Trophoblast cell (in vitro differentiated cells and primary cell): ENCODE measurements at regions not wholly inside any gene's neighbourhood (a gene's known extent, or its start where the extent isn't known, plus 50 kb on each side); places are given as distances from the start of the nearest gene placed in this dataset.

ENCODE experiments used
- DNase-seq, 2 donors: peaks; one replicate each; pipeline ENCODE4 v3.0.0-alpha.2; 2016
- H2AFZ ChIP-seq: 2 replicates; pipeline ENCODE4 v1.6.1; 2013; ENCODE audit warnings: low read length, moderate library complexity, mild to moderate bottlenecking; ENCODE audit not compliant: insufficient read depth, poor library complexity
- H2AK5ac ChIP-seq: 2 replicates; pipeline ENCODE4 v1.6.1; 2013; ENCODE audit warnings: mild to moderate bottlenecking, low read length
- H2BK120ac ChIP-seq: 2 replicates; pipeline ENCODE4 v1.6.1; 2013; ENCODE audit warnings: low read length, mild to moderate bottlenecking, moderate library complexity; ENCODE audit not compliant: insufficient read depth, poor library complexity
- H2BK12ac ChIP-seq: 2 replicates; pipeline ENCODE4 v1.6.1; 2013; ENCODE audit warnings: mild to moderate bottlenecking, low read length, moderate library complexity
- H2BK5ac ChIP-seq: 2 replicates; pipeline ENCODE4 v1.6.1; 2013; ENCODE audit warnings: low read length, low read depth, moderate library complexity, mild to moderate bottlenecking; ENCODE audit not compliant: poor library complexity
- H3K14ac ChIP-seq: 2 replicates; pipeline ENCODE4 v1.6.1; 2013; ENCODE audit warnings: mild to moderate bottlenecking, low read length
- H3K18ac ChIP-seq: 2 replicates; pipeline ENCODE4 v1.6.1; 2013; ENCODE audit warnings: mild to moderate bottlenecking, low read length
- H3K23ac ChIP-seq: 2 replicates; pipeline ENCODE4 v1.6.1; 2013; ENCODE audit warnings: low read length
- H3K27ac ChIP-seq: 2 replicates; pipeline ENCODE4 v1.5.1; 2013; ENCODE audit warnings: low read depth, mild to moderate bottlenecking, inconsistent platforms, low read length, moderate library complexity
- H3K27me3 ChIP-seq: 2 replicates; pipeline ENCODE4 v1.6.1; 2013; ENCODE audit warnings: inconsistent platforms, mild to moderate bottlenecking, low read length, moderate library complexity; ENCODE audit not compliant: insufficient read depth
- H3K36me3 ChIP-seq, 2 experiments: 1 replicate in 1 of 2; 2 replicates in 1 of 2; pipeline ENCODE4 v1.6.1; 2013; ENCODE audit warnings: low read length in 2 of 2, mild to moderate bottlenecking in 2 of 2, moderate library complexity in 1 of 2; ENCODE audit not compliant: insufficient read depth in 2 of 2, control insufficient read depth in 1 of 2
- H3K4ac ChIP-seq: 2 replicates; pipeline ENCODE4 v1.6.1; 2013; ENCODE audit warnings: low read depth, mild to moderate bottlenecking, low read length, moderate library complexity
- H3K4me1 ChIP-seq, 2 experiments: 1 replicate in 1 of 2; 2 replicates in 1 of 2; pipeline ENCODE4 v1.6.1; 2013; ENCODE audit warnings: low read length in 2 of 2, mild to moderate bottlenecking in 2 of 2, moderate library complexity in 1 of 2; ENCODE audit not compliant: insufficient read depth in 2 of 2, control insufficient read depth in 1 of 2
- H3K4me2 ChIP-seq: 2 replicates; pipeline ENCODE4 v1.6.1; 2013; ENCODE audit warnings: inconsistent platforms, mild to moderate bottlenecking, low read length, moderate library complexity
- H3K4me3 ChIP-seq: 2 replicates; pipeline ENCODE4 v1.5.1; 2013; ENCODE audit warnings: mild to moderate bottlenecking, low read depth, low read length, inconsistent platforms
- H3K79me1 ChIP-seq: one replicate; pipeline ENCODE4 v1.6.1; 2013; ENCODE audit warnings: low read length
- H3K79me2 ChIP-seq: 2 replicates; pipeline ENCODE4 v1.6.1; 2013; ENCODE audit warnings: low read length, mild to moderate bottlenecking; ENCODE audit not compliant: control insufficient read depth, insufficient read depth, poor library complexity
- H3K9ac ChIP-seq: 2 replicates; pipeline ENCODE4 v1.6.1; 2013; ENCODE audit warnings: mild to moderate bottlenecking, low read length
- H3K9me3 ChIP-seq: 2 replicates; pipeline ENCODE4 v1.6.1; 2013; ENCODE audit warnings: low read depth, mild to moderate bottlenecking, control low read depth, inconsistent platforms, low read length; ENCODE audit not compliant: insufficient read depth
- H4K12ac ChIP-seq: 2 replicates; pipeline ENCODE4 v1.6.1; 2013; ENCODE audit warnings: low read depth, mild to moderate bottlenecking, low read length, moderate library complexity
- H4K8ac ChIP-seq: 2 replicates; pipeline ENCODE4 v1.6.1; 2013; ENCODE audit warnings: low read depth, mild to moderate bottlenecking, low read length, moderate library complexity
- H4K91ac ChIP-seq: one replicate; pipeline ENCODE4 v1.6.1; 2013; ENCODE audit warnings: low read depth, mild to moderate bottlenecking, low read length, moderate library complexity
- WGBS: extraction: QIAGEN DNeasy Blood & Tissue Kit; methylation state at CpG from one replicate; pipeline ENCODE4 v1.1.7; 2013; ENCODE audit warnings: missing lambda C conversion rate; ENCODE audit not compliant: insufficient read length, insufficient coverage; ENCODE audit errors: extremely low coverage; 5-methylcytosine and 5-hydroxymethylcytosine counted together

- Histone ChIP-seq H3K79me1 (no peaks in the 10 kb centered on the region), H3K4me2 (no peak overlapping the region), H2BK12ac (no peak overlapping the region), H3K4me3 (no peak overlapping the region), H3K36me3 (no peaks in the 10 kb centered on the region), H4K8ac (no peak overlapping the region), H2AK5ac (no peak overlapping the region), H4K91ac (no peak overlapping the region), H3K18ac (no peak overlapping the region), H3K27ac (no peak overlapping the region), H3K9me3 (peaks cover 5% of the 10 kb centered on the region), H3K27me3 (no peaks in the 10 kb centered on the region), H3K79me2 (no peaks in the 10 kb centered on the region), H3K4me1 (no peaks in the 10 kb centered on the region), H3K9ac (no peak overlapping the region), H2BK5ac (no peak overlapping the region), H2AFZ (no peak overlapping the region), H3K14ac (no peak overlapping the region), H2BK120ac (no peak overlapping the region), H3K4ac (no peak overlapping the region), H3K23ac (no peak overlapping the region), H4K12ac (no peak overlapping the region)
- WGBS, result no CpG with 5 or more reads among the region's 5 CpGs
- DNase-seq, result peak in 1 of 2 donors; percentile 2
These were observed 197.1 kb downstream of the MED10 start for GRCh38 chr5:6181147-6181729.

DNA sequence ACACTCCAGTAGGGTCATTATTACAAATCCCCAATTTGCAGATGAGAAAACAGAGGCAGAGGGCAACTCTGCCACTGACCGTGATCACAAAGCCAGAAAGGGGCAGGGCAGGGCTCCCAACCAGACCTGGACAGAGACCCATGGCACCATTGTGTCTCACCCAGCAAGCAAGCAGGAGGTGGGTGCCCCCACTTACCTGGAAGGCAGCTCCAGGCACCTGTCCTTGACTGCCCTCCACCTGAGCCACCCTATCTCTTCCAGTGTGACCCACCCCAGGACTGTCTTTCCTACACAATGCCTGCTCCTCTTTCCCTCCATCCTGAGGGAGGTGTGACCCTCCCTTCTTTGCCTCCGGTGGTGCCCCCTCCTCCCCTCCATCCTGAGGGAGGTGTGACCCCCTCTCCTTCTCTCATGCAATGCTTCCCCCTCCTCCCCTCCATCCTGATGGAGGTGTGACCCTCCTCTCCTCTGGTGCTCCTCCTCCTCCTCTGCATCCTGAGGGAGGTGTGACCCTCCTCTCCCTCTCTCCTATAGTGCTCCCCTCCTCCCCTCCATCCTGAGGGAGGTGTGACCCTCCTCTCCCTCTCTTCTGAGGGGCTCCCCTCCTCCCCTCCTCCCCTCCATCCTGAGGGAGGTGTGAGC lies 198.0 kb downstream of the MED10 start:
- Histone ChIP-seq H3K4ac (no peak overlapping the region), H2AFZ (no peak overlapping the region), H3K4me2 (no peak overlapping the region), H3K14ac (no peak overlapping the region), H4K8ac (no peak overlapping the region), H3K9ac (no peak overlapping the region), H3K4me1 (no peaks in the 10 kb centered on the region), H4K91ac (no peak overlapping the region), H2BK120ac (no peak overlapping the region), H2BK12ac (no peak overlapping the region), H3K79me2 (no peaks in the 10 kb centered on the region), H4K12ac (no peak overlapping the region), H3K4me3 (peak overlapping the region; percentile 5), H3K27me3 (no peaks in the 10 kb centered on the region), H3K79me1 (no peaks in the 10 kb centered on the region), H3K18ac (no peak overlapping the region), H2AK5ac (no peak overlapping the region), H3K36me3 (no peaks in the 10 kb centered on the region), H3K27ac (no peak overlapping the region), H3K9me3 (peaks cover 2% of the 10 kb centered on the region), H3K23ac (no peak overlapping the region), H2BK5ac (no peak overlapping the region)
- DNase-seq, result no peak
- WGBS, result no CpG with 5 or more reads among the region's 2 CpGs

DNA sequence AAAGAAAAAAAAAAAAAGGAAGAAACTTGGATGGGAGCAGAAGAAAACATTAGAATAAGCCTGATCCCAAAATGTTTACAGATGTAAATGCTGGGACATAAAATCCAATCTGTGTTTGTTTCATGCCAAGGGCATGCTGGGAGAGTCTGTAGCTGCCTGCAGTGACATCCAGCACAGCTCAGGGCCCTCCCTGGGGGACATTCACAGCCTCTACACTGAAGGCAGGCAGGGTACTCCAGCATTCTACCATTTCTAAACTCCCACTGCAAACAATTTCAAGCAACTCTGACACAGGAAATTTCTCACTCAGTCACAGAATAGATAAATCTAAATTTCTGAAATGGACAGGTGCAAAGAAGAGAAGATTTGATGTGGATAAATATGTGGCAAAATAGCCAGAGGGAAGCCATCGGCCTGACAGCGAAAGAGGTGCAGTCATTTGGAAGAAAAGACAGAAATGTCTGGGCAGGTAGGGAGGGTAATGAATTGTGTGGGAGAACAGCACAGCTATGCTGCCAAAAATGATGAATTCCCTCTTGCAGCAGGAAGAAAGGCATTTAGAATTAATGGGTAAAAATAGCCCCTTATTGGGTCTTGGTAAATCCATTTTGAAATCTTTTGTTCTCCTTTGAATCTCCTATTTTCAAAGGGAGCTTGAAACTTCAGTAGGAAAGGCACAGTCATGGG lies 199.4 kb downstream of the MED10 start:
- Histone ChIP-seq H3K9ac (no peak overlapping the region), H4K8ac (no peak overlapping the region), H3K4me1 (no peaks in the 10 kb centered on the region), H4K12ac (no peak overlapping the region), H3K27me3 (no peaks in the 10 kb centered on the region), H3K36me3 (no peaks in the 10 kb centered on the region), H3K18ac (no peak overlapping the region), H4K91ac (no peak overlapping the region), H2AFZ (no peak overlapping the region), H3K14ac (no peak overlapping the region), H3K23ac (no peak overlapping the region), H3K4me3 (no peak overlapping the region), H2BK12ac (no peak overlapping the region), H3K27ac (no peak overlapping the region), H3K4ac (no peak overlapping the region), H2BK120ac (no peak overlapping the region), H3K79me1 (no peaks in the 10 kb centered on the region), H3K9me3 (peaks cover 2% of the 10 kb centered on the region), H3K79me2 (no peaks in the 10 kb centered on the region), H2AK5ac (no peak overlapping the region), H2BK5ac (no peak overlapping the region), H3K4me2 (no peak overlapping the region)
- no peak for DNase-seq
- no CpG with 5 or more reads among the region's 2 CpGs for WGBS

DNA sequence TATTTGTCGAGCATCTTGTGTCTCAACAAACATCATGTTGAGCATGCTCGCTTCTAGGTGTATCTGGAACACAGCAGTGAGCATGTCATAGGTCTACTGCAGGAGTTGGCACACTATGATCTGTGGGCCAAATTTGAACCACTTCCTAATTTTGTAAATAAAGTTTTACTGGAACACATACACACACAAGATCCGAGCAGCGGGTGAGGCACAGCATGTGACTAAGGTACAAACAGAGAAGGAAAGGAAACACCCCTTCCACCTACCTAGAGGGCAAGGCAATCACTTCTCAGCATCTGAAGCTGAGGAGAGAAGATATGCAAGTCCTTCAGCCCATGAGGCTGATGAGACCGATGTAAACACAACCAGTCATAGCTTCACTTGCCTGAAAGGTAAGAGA lies 200.4 kb downstream of the MED10 start:
- H3K23ac ChIP-seq, result no peak overlapping the region
- no CpG with 5 or more reads among the region's 5 CpGs for WGBS
- H3K36me3 ChIP-seq, result no peaks in the 10 kb centered on the region

More for the DNA sequence above, 200.4 kb downstream of the MED10 start:
- no peak overlapping the region for H3K4ac ChIP-seq
- no peak overlapping the region for H3K18ac ChIP-seq
- no peak overlapping the region for H3K14ac ChIP-seq
- H3K4me2 ChIP-seq, result no peak overlapping the region
- peaks cover 2% of the 10 kb centered on the region for H3K9me3 ChIP-seq
- H3K4me1 ChIP-seq, result no peaks in the 10 kb centered on the region
- H4K8ac ChIP-seq, result no peak overlapping the region
- no peak overlapping the region for H3K27ac ChIP-seq
- no peaks in the 10 kb centered on the region for H3K27me3 ChIP-seq
- H4K91ac ChIP-seq, result no peak overlapping the region
- H2BK5ac ChIP-seq, result no peak overlapping the region
- no peak overlapping the region for H2BK120ac ChIP-seq
- no peak overlapping the region for H2AK5ac ChIP-seq
- H4K12ac ChIP-seq, result no peak overlapping the region
- H3K9ac ChIP-seq, result no peak overlapping the region
- no peak overlapping the region for H2BK12ac ChIP-seq
- no peaks in the 10 kb centered on the region for H3K79me1 ChIP-seq
- H3K4me3 ChIP-seq, result no peak overlapping the region
- H2AFZ ChIP-seq, result no peak overlapping the region
- no peaks in the 10 kb centered on the region for H3K79me2 ChIP-seq
- no peak for DNase-seq
